Activated B cell treated with CpG ODN at 0.5 μM for 24 hours (primary cell): ENCODE measurements at regions not wholly inside any gene's neighbourhood (a gene's known extent, or its start where the extent isn't known, plus 50 kb on each side); places are given as distances from the start of the nearest gene placed in this dataset.

Experiments used
- ATAC-seq: fragments of 200-7000 bp; cut with Tn5 transposase; one replicate; pipeline ENCODE4 v1.10.0; 2021; ENCODE audit warnings: low read depth, mild to moderate bottlenecking, moderate library complexity
- CTCF ChIA-PET: fragments of 350-600 bp; sonication (Branson Sonifier 250); formaldehyde crosslinking; loops from one replicate; lab custom pipeline; 2021; ENCODE audit warnings: antibody characterized with exemption; lab: Charles Lee
- POLR2A ChIA-PET: fragments of 350-600 bp; sonication (Branson Sonifier 250); formaldehyde crosslinking; loops from one replicate; lab custom pipeline; 2021; ENCODE audit warnings: antibody characterized with exemption; lab: Charles Lee
- DNase-seq: peaks from one replicate; pipeline ENCODE4 v3.0.0; 2022
- H3K27ac Mint-ChIP-seq: one replicate; pipeline ENCODE4 v1.8.0; 2020; ENCODE audit warnings: mixed read lengths
- H3K27me3 Mint-ChIP-seq: one replicate; pipeline ENCODE4 v1.8.0; 2021; ENCODE audit warnings: mixed read lengths
- H3K36me3 Mint-ChIP-seq: one replicate; pipeline ENCODE4 v1.8.0; 2021; ENCODE audit warnings: low read depth, mixed read lengths
- H3K4me1 Mint-ChIP-seq: one replicate; pipeline ENCODE4 v1.8.0; 2021; ENCODE audit warnings: mixed read lengths
- H3K4me3 Mint-ChIP-seq: one replicate; pipeline ENCODE4 v1.8.0; 2020; ENCODE audit warnings: mild to moderate bottlenecking, mixed read lengths
- H3K9me3 Mint-ChIP-seq: one replicate; pipeline ENCODE4 v1.8.0; 2020; ENCODE audit warnings: mixed read lengths
- intact Hi-C: fragments of 100-400 bp; cut with micrococcal nuclease; formaldehyde crosslinking; loops from one replicate; pipeline ENCODE4 v1.15.1; 2024
- TF ChIP-seq, protein P1 (sequence below): fragments of 200-600 bp; IDR thresholded peaks from one replicate; pipeline ENCODE4 v1.8.0; 2022; ENCODE audit warnings: antibody characterized with exemption, mild to moderate bottlenecking

DNA sequence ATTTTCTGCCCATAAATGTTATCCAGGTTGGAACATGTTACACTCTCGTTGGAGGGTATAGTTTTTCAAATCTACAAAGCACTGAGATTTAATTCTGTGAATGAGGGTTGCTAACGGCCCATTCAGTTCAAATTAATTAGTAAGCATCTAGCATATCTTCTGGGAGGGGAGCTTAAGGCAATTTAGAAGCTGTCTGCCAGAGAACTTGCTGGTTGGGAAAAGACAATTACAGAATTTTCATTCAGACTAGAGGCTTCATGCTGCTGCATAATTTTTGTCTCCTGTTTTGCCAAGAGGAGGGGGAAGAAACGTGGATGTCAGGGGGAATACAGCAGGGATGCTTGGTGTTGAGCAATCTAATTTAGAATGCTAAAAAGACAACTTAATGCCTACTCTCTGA, 268.3 kb upstream of the FAM83B start:
- POLR2A ChIA-PET: no interaction called here
- Mint-ChIP-seq H3K27me3 (no peaks in the 10 kb centered on the region), H3K4me3 (no peak overlapping the region), H3K36me3 (no peaks in the 10 kb centered on the region), H3K9me3 (peaks cover 3% of the 10 kb centered on the region), H3K27ac (no peak overlapping the region), H3K4me1 (no peaks in the 10 kb centered on the region)
- ATAC-seq (no peak), DNase-seq (no peak)
- CTCF ChIA-PET: no interaction called here
- intact Hi-C loops: no loop called here
- TF ChIP-seq, protein P1, sequence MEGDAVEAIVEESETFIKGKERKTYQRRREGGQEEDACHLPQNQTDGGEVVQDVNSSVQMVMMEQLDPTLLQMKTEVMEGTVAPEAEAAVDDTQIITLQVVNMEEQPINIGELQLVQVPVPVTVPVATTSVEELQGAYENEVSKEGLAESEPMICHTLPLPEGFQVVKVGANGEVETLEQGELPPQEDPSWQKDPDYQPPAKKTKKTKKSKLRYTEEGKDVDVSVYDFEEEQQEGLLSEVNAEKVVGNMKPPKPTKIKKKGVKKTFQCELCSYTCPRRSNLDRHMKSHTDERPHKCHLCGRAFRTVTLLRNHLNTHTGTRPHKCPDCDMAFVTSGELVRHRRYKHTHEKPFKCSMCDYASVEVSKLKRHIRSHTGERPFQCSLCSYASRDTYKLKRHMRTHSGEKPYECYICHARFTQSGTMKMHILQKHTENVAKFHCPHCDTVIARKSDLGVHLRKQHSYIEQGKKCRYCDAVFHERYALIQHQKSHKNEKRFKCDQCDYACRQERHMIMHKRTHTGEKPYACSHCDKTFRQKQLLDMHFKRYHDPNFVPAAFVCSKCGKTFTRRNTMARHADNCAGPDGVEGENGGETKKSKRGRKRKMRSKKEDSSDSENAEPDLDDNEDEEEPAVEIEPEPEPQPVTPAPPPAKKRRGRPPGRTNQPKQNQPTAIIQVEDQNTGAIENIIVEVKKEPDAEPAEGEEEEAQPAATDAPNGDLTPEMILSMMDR: no peak

DNA sequence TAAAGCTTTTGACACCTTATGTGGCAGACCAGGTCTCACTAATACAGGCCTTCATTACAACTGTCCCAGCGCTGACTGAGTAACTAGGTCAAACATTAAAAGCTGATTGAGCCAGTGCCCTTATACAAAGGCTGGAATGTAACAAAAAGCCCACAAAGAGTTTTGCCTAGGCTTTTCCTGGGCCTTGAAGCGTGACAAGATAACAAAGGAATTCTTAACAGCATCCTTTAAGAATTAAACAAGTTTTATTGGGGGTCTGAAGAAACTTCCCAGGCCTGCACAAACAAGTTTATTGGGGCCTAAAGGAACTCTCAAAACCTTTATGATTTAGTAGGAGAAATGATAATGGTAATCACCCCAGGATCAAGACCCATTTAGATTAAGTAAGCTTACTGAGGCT, 267.6 kb upstream of the FAM83B start:
- POLR2A ChIA-PET: no interaction called here
- Mint-ChIP-seq H3K4me1 (no peaks in the 10 kb centered on the region), H3K9me3 (no peaks in the 10 kb centered on the region), H3K4me3 (no peak overlapping the region), H3K27ac (no peak overlapping the region), H3K36me3 (no peaks in the 10 kb centered on the region), H3K27me3 (no peaks in the 10 kb centered on the region)
- TF ChIP-seq, protein P1: no peak
- DNase-seq: no peak
- ATAC-seq: no peak
- intact Hi-C loops: no loop called here
- CTCF ChIA-PET: no interaction called here

DNA sequence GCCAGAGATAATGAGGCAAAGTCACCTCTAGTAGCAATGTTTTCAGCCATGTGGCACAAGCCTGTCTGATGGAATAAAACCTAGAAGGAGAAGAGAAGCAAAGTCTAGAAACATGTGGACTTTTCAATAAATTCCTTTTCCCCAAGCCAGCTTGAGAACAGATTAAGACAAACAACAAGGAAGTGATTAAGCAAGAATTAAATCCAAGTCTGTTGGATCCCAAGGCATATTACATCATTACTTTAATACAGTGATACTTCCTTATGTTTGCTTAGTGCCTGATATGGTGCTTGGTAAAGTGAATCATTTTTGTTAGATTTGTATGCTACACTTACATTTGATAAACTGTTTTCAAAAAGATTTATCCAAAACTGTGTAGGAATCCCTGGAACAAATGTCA, 260.3 kb upstream of the FAM83B start:
- DNase-seq: no peak
- intact Hi-C loops: no loop called here
- TF ChIP-seq, protein P1: no peak
- H3K4me1 Mint-ChIP-seq: no peaks in the 10 kb centered on the region
- H3K36me3 Mint-ChIP-seq: no peaks in the 10 kb centered on the region
- H3K9me3 Mint-ChIP-seq: peaks cover 3% of the 10 kb centered on the region
- ChIA-PET POLR2A (no interaction called here), CTCF (no interaction called here)
- no peaks in the 10 kb centered on the region for H3K27me3 Mint-ChIP-seq
- no peak overlapping the region for H3K4me3 Mint-ChIP-seq
- no peak for ATAC-seq
- H3K27ac Mint-ChIP-seq: no peak overlapping the region

- no peak for DNase-seq
- TF ChIP-seq, protein P1: no peak
- no peaks in the 10 kb centered on the region for H3K36me3 Mint-ChIP-seq
- ChIA-PET CTCF (no interaction called here), POLR2A (no interaction called here)
- no peak for ATAC-seq
- H3K27me3 Mint-ChIP-seq: no peaks in the 10 kb centered on the region
- intact Hi-C loops: no loop called here
- H3K9me3 Mint-ChIP-seq: peaks cover 3% of the 10 kb centered on the region
- H3K4me3 Mint-ChIP-seq: no peak overlapping the region
- no peak overlapping the region for H3K27ac Mint-ChIP-seq
- no peaks in the 10 kb centered on the region for H3K4me1 Mint-ChIP-seq
Observed at GRCh38 chr6:54587277-54587676, 259.3 kb upstream of the FAM83B start.

DNA sequence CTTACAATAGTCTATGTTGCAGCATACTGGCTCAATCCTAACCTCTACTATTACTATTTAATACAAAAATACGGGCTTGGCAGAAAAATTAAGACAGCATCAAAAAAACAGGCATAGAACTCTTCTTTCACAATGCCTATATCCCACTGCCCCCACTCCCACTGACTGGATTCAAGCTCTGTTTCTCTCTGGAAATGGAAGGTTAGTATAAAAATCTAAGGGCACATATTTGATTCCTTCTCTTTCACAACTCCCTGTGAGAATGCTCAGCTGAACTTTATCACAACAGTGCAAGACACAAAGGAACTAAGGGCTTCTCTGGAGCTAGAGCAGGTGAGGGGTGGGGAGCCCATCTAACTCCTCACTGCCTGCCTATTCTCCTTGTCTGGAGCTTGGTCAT, 258.4 kb upstream of the FAM83B start:
- Mint-ChIP-seq H3K27ac (no peak overlapping the region), H3K4me3 (no peak overlapping the region), H3K36me3 (no peaks in the 10 kb centered on the region), H3K9me3 (peaks cover 3% of the 10 kb centered on the region), H3K4me1 (no peaks in the 10 kb centered on the region), H3K27me3 (no peaks in the 10 kb centered on the region)
- no peak for DNase-seq
- CTCF ChIA-PET: no interaction called here
- intact Hi-C loops: no loop called here
- no peak for ATAC-seq
- POLR2A ChIA-PET: no interaction called here
- TF ChIP-seq, protein P1: no peak
